ENCODE measurements at regions not wholly inside any gene's neighbourhood (a gene's known extent, or its start where the extent isn't known, plus 50 kb on each side); places are given as distances from the start of the nearest gene placed in this dataset.

- TF ChIP-seq CTCF (IDR thresholded peaks at IDR 0.05; ENCODE audit: low read length) (no peak), EZH2 (IDR thresholded peaks at IDR 0.05; ENCODE audit: borderline replicate concordance, low read length) (no peak)
These were observed 164.2 kb upstream of the POU3F1 start for GRCh38 chr1:38210895-38211177.

Data from OCI-LY1 (cell line).